ENCODE measurements at regions not wholly inside any gene's neighbourhood (a gene's known extent, or its start where the extent isn't known, plus 50 kb on each side); places are given as distances from the start of the nearest gene placed in this dataset.

GRCh38 chr16:86635176-86635876 lies 57.0 kb downstream of the FOXL1 start:
- TF ChIP-seq CTCF (IDR thresholded peaks at IDR 0.05; ENCODE audit: poor library complexity), result no peak
- no peak for TF ChIP-seq EZH2 (IDR thresholded peaks at IDR 0.05; ENCODE audit: borderline replicate concordance)

All from hepatocyte (in vitro differentiated cells).